ENCODE measurements at regions not wholly inside any gene's neighbourhood (a gene's known extent, or its start where the extent isn't known, plus 50 kb on each side); places are given as distances from the start of the nearest gene placed in this dataset.

- H4K5ac ChIP-seq (ENCODE audit: insufficient read length, low read depth, low read length): no peak overlapping the region
- no peaks in the 10 kb centered on the region for H3K4me1 ChIP-seq (ENCODE audit: insufficient read depth, low read length)
- no peak overlapping the region for H3K18ac ChIP-seq (ENCODE audit: insufficient read length, low read depth, low read length)
- H3K4ac ChIP-seq (ENCODE audit: low read depth, low read length): no peak overlapping the region
- no peak overlapping the region for H3T11ph ChIP-seq (ENCODE audit: low read length)
- no peak for DNase-seq
- no peak overlapping the region for H2BK120ac ChIP-seq (ENCODE audit: low read depth, low read length, poor library complexity, severe bottlenecking)
- no peak for TF ChIP-seq CTCF (conservative IDR thresholded peaks at IDR 0.05)
- no peak overlapping the region for H3K56ac ChIP-seq (ENCODE audit: insufficient read length, low read depth, low read length)
- H3K23ac ChIP-seq (ENCODE audit: insufficient read length, low read depth, low read length): no peak overlapping the region
- H3K79me2 ChIP-seq (ENCODE audit: insufficient read depth, low read length): no peaks in the 10 kb centered on the region
- no peaks in the 10 kb centered on the region for H3K23me2 ChIP-seq (ENCODE audit: insufficient read length, low read depth, low read length, poor library complexity, severe bottlenecking)
- no peak overlapping the region for H4K8ac ChIP-seq (replicated peaks; ENCODE audit: insufficient read length, low read depth, low read length)
- no peak overlapping the region for H2BK15ac ChIP-seq (ENCODE audit: low read depth, low read length)
- H3K9ac ChIP-seq (ENCODE audit: extremely low read depth, insufficient read length, low read length): no peak overlapping the region
- Mint-ChIP-seq H3K4me3 (no peak overlapping the region), H3K9me3 (no peaks in the 10 kb centered on the region; a peak in 1 of 5 replicates), H3K36me3 (ENCODE audit: insufficient read depth in 1 of 3, low read depth in 3 of 3) (no peaks in the 10 kb centered on the region; a peak in 1 of 7 replicates), H3K4me1 (peaks cover 3 to 9% of the 10 kb centered on the region in 2 experiments; a peak in 2 of 4 replicates), H3K27me3 (ENCODE audit: low read depth) (no peaks in the 10 kb centered on the region), H3K27ac (no peak overlapping the region)
- WGBS (ENCODE audit: extremely low coverage, insufficient read length, low lambda C conversion rate): no CpG with 5 or more reads among the region's 2 CpGs
- H2BK5ac ChIP-seq (ENCODE audit: insufficient read length, low read length): no peak overlapping the region
- no peaks in the 10 kb centered on the region for H4K20me1 ChIP-seq (ENCODE audit: control insufficient read depth, insufficient read depth, insufficient read length)
- no peak overlapping the region for H2BK12ac ChIP-seq (ENCODE audit: insufficient read length, low read depth, low read length)
- H3K27me3 ChIP-seq (ENCODE audit: insufficient read depth, low read length): no peaks in the 10 kb centered on the region
- H3K79me1 ChIP-seq (ENCODE audit: insufficient read depth, low read depth, low read length, poor library complexity, severe bottlenecking): no peaks in the 10 kb centered on the region
- no peak overlapping the region for H3K27ac ChIP-seq (ENCODE audit: insufficient read length, low read depth, low read length)
- H3K9me3 ChIP-seq (ENCODE audit: control insufficient read depth, low read depth, low read length): no peaks in the 10 kb centered on the region
- H2AFZ ChIP-seq (ENCODE audit: low read length): no peak overlapping the region
- H3K4me2 ChIP-seq (ENCODE audit: insufficient read depth, insufficient read length, low read length): no peak overlapping the region
- H4K91ac ChIP-seq (ENCODE audit: insufficient read length, low read depth, low read length): no peak overlapping the region
- no peak overlapping the region for H3K14ac ChIP-seq (ENCODE audit: insufficient read depth, low read length)
- no peak overlapping the region for H2BK20ac ChIP-seq (ENCODE audit: low read depth, low read length, poor library complexity, severe bottlenecking)
- no peak overlapping the region for H2AK5ac ChIP-seq (ENCODE audit: insufficient read length, low read length)
Measured at GRCh38 chr19:28307487-28307886, 905.5 kb downstream of the UQCRFS1 start.
